Ectodermal cell (in vitro differentiated cells): ENCODE measurements at regions not wholly inside any gene's neighbourhood (a gene's known extent, or its start where the extent isn't known, plus 50 kb on each side); places are given as distances from the start of the nearest gene placed in this dataset.
"Not testable (repeated sequence)": the region's sequence is repeated elsewhere in the genome, so short reads cannot be mapped to it uniquely, and the experiment has no call there.

Source experiments
- H3K27ac ChIP-seq: 2 replicates; pipeline ENCODE4 v1.7.0; 2013; ENCODE audit warnings: mild to moderate bottlenecking, low read depth, low read length; ENCODE audit not compliant: insufficient read depth, poor library complexity, severe bottlenecking
- H3K27me3 ChIP-seq: 2 replicates; pipeline ENCODE4 v1.7.0; 2013; ENCODE audit warnings: mild to moderate bottlenecking, low read length; ENCODE audit not compliant: insufficient read depth, control insufficient read depth, poor library complexity, severe bottlenecking
- H3K36me3 ChIP-seq: one replicate; pipeline ENCODE4 v1.7.0; 2013; ENCODE audit warnings: low read length; ENCODE audit not compliant: control insufficient read depth, insufficient read depth
- H3K4me1 ChIP-seq: one replicate; pipeline ENCODE4 v1.7.0; 2013; ENCODE audit warnings: low read length; ENCODE audit not compliant: control insufficient read depth, insufficient read depth
- H3K4me3 ChIP-seq: 2 replicates; pipeline ENCODE4 v1.7.0; 2013; ENCODE audit warnings: low read depth, low read length, control low read depth; ENCODE audit not compliant: insufficient read depth
- H3K9me3 ChIP-seq: 2 replicates; pipeline ENCODE4 v1.7.0; 2013; ENCODE audit warnings: mild to moderate bottlenecking, low read length, moderate library complexity; ENCODE audit not compliant: control insufficient read depth
- WGBS, 2 experiments: methylation state at CpG; one replicate each; pipeline ENCODE4 v1.1.7; 2013; ENCODE audit warnings: missing lambda C conversion rate in 2 of 2; 5-methylcytosine and 5-hydroxymethylcytosine counted together

- no peaks in the 10 kb centered on the region for H3K36me3 ChIP-seq
- H3K4me3 ChIP-seq: no peak overlapping the region
- peaks cover 8% of the 10 kb centered on the region for H3K4me1 ChIP-seq
- H3K27ac ChIP-seq: no peak overlapping the region
- no peaks in the 10 kb centered on the region for H3K27me3 ChIP-seq
- H3K9me3 ChIP-seq: no peaks in the 10 kb centered on the region
- WGBS, 2 experiments: 92 to 96% methylated on average over 4 of the region's 4 CpGs
These were observed 253.1 kb upstream of the MKLN1 start for GRCh38 chr7:131074585-131074984.

- H3K4me3 ChIP-seq: no peak overlapping the region
- peaks cover 8% of the 10 kb centered on the region for H3K4me1 ChIP-seq
- WGBS, 2 experiments: 80 to 95% methylated on average over 1 of the region's 1 CpG
- H3K27ac ChIP-seq: no peak overlapping the region
- no peaks in the 10 kb centered on the region for H3K9me3 ChIP-seq
- H3K27me3 ChIP-seq: no peaks in the 10 kb centered on the region
- H3K36me3 ChIP-seq: no peaks in the 10 kb centered on the region
These were observed 252.3 kb upstream of the MKLN1 start for GRCh38 chr7:131075406-131075805.

GRCh38 chr7:131076032-131076431, 251.6 kb upstream of the MKLN1 start:
- Histone ChIP-seq H3K4me3 (no peak overlapping the region), H3K27me3 (no peaks in the 10 kb centered on the region), H3K27ac (no peak overlapping the region), H3K9me3 (no peaks in the 10 kb centered on the region), H3K4me1 (peaks cover 8% of the 10 kb centered on the region), H3K36me3 (no peaks in the 10 kb centered on the region)
- 92 to 96% methylated on average over 3 of the region's 3 CpGs for WGBS, 2 experiments

- 79 to 80% methylated on average over 4 of the region's 4 CpGs for WGBS, 2 experiments
- H3K36me3 ChIP-seq: no peaks in the 10 kb centered on the region
- no peaks in the 10 kb centered on the region for H3K27me3 ChIP-seq
- no peak overlapping the region for H3K4me3 ChIP-seq
- H3K4me1 ChIP-seq: peaks cover 8% of the 10 kb centered on the region
- H3K9me3 ChIP-seq: no peaks in the 10 kb centered on the region
- H3K27ac ChIP-seq: no peak overlapping the region
These were observed 250.9 kb upstream of the MKLN1 start for GRCh38 chr7:131076711-131077181.

GRCh38 chr7:131077735-131078134, 249.9 kb upstream of the MKLN1 start:
- Histone ChIP-seq H3K27ac (no peak overlapping the region), H3K27me3 (no peaks in the 10 kb centered on the region), H3K4me3 (no peak overlapping the region), H3K4me1 (peaks cover 8% of the 10 kb centered on the region), H3K36me3 (no peaks in the 10 kb centered on the region), H3K9me3 (no peaks in the 10 kb centered on the region)
- WGBS, 2 experiments: 96 to 100% methylated on average over 3 of the region's 4 CpGs

- WGBS, 2 experiments: 90 to 93% methylated on average over 4 to 5 of the region's 5 CpGs
- H3K9me3 ChIP-seq: no peaks in the 10 kb centered on the region
- H3K4me3 ChIP-seq: no peak overlapping the region
- no peaks in the 10 kb centered on the region for H3K27me3 ChIP-seq
- H3K4me1 ChIP-seq: peaks cover 5% of the 10 kb centered on the region
- H3K36me3 ChIP-seq: no peaks in the 10 kb centered on the region
- H3K27ac ChIP-seq: no peak overlapping the region
These were observed 246.9 kb upstream of the MKLN1 start for GRCh38 chr7:131080754-131081153.

GRCh38 chr7:131081308-131081707, 246.4 kb upstream of the MKLN1 start:
- H3K27me3 ChIP-seq: no peaks in the 10 kb centered on the region
- no peaks in the 10 kb centered on the region for H3K9me3 ChIP-seq
- peaks cover 4% of the 10 kb centered on the region for H3K4me1 ChIP-seq
- H3K4me3 ChIP-seq: no peak overlapping the region
- H3K27ac ChIP-seq: no peak overlapping the region
- 86 to 94% methylated on average over 1 of the region's 1 CpG for WGBS, 2 experiments
- no peaks in the 10 kb centered on the region for H3K36me3 ChIP-seq

- Histone ChIP-seq H3K4me3 (no peak overlapping the region), H3K36me3 (no peaks in the 10 kb centered on the region), H3K27me3 (no peaks in the 10 kb centered on the region), H3K9me3 (no peaks in the 10 kb centered on the region), H3K27ac (no peak overlapping the region), H3K4me1 (no peaks in the 10 kb centered on the region)
- WGBS, 2 experiments: 92 to 100% methylated on average over 1 of the region's 1 CpG
These were observed 243.9 kb upstream of the MKLN1 start for GRCh38 chr7:131083781-131084180.

GRCh38 chr7:131084336-131084735, 243.3 kb upstream of the MKLN1 start:
- 71% methylated on average over 1 of the region's 1 CpG for WGBS, 2 experiments
- not testable (repeated sequence) for H3K27me3 ChIP-seq, H3K4me3 ChIP-seq, H3K9me3 ChIP-seq, H3K27ac ChIP-seq, H3K36me3 ChIP-seq, H3K4me1 ChIP-seq

GRCh38 chr7:131087756-131088658, 239.7 kb upstream of the MKLN1 start:
- H3K36me3 ChIP-seq: no peaks in the 10 kb centered on the region
- WGBS, 2 experiments: 84 to 91% methylated on average over 6 to 8 of the region's 8 CpGs

More at GRCh38 chr7:131087756-131088658, 239.7 kb upstream of the MKLN1 start:
- Histone ChIP-seq H3K27me3 (no peaks in the 10 kb centered on the region), H3K4me1 (no peaks in the 10 kb centered on the region), H3K27ac (no peak overlapping the region), H3K4me3 (no peak overlapping the region), H3K9me3 (no peaks in the 10 kb centered on the region)
